ENCODE measurements at regions not wholly inside any gene's neighbourhood (a gene's known extent, or its start where the extent isn't known, plus 50 kb on each side); places are given as distances from the start of the nearest gene placed in this dataset.

GRCh38 chr5:61993295-61993927 is 312.6 kb upstream of the KIF2A start:
- no peak overlapping the region for H2BK15ac ChIP-seq (ENCODE audit: low read length)
- no peak overlapping the region for H3K14ac ChIP-seq (ENCODE audit: low read length)
- no peaks in the 10 kb centered on the region for H3K79me1 ChIP-seq (ENCODE audit: low read depth, low read length)
- peaks cover 0 to 2% of the 10 kb centered on the region in 2 donors for H3K4me1 ChIP-seq (ENCODE audit: control insufficient read depth in 2 of 2, insufficient read depth in 1 of 2, low read depth in 1 of 2, low read length in 2 of 2)
- no peak overlapping the region for H3K4me3 ChIP-seq (ENCODE audit: low read length in 2 of 2)
- H3K36me3 ChIP-seq (replicated peaks in 1 of 2; ENCODE audit: control insufficient read depth in 2 of 2, insufficient read depth in 2 of 2, low read length in 2 of 2) = no peaks in the 10 kb centered on the region
- no peak overlapping the region for H2AFZ ChIP-seq (ENCODE audit: low read length)
- H2BK12ac ChIP-seq (ENCODE audit: low read length) = no peak overlapping the region
- no peak overlapping the region for H3K23ac ChIP-seq (ENCODE audit: low read depth, low read length, poor library complexity)
- H3K4me2 ChIP-seq (ENCODE audit: insufficient read depth, low read length, poor library complexity, severe bottlenecking) = no peak overlapping the region
- H3K9ac ChIP-seq (ENCODE audit: low read depth, low read length, poor library complexity) = no peak overlapping the region
- DNase-seq (ENCODE audit: low spot score) = no peak
- H4K91ac ChIP-seq (ENCODE audit: low read depth, low read length, poor library complexity) = no peak overlapping the region
- H3K9me3 ChIP-seq (replicated peaks in 1 of 2; ENCODE audit: control insufficient read depth in 2 of 2, insufficient read depth in 1 of 2, low read depth in 1 of 2, low read length in 2 of 2) = no peaks in the 10 kb centered on the region
- no CpG with 5 or more reads among the region's 7 CpGs for WGBS, 2 donors (ENCODE audit: extremely low coverage in 2 of 2, insufficient read length in 2 of 2, insufficient replicate concordance in 1 of 2)
- no peak overlapping the region for H3K18ac ChIP-seq (ENCODE audit: low read length)
- no peak overlapping the region for H4K8ac ChIP-seq (ENCODE audit: low read depth, low read length)
- no peak overlapping the region for H3K27ac ChIP-seq (replicated peaks; ENCODE audit: low read length)
- H2BK120ac ChIP-seq (ENCODE audit: low read depth, low read length) = no peak overlapping the region
- no peak overlapping the region for H2BK5ac ChIP-seq (ENCODE audit: low read length)
- no peak overlapping the region for H2AK5ac ChIP-seq (ENCODE audit: low read depth, low read length)
- H3K27me3 ChIP-seq (ENCODE audit: control insufficient read depth in 3 of 3, insufficient read depth in 3 of 3, low read depth in 1 of 3, low read length in 3 of 3) = peaks cover 0 to 10% (median 0%) of the 10 kb centered on the region in 3 experiments
- H3K4ac ChIP-seq (ENCODE audit: low read length) = no peak overlapping the region

GRCh38 chr5:61994171-61994570 is 311.8 kb upstream of the KIF2A start:
- Histone ChIP-seq H3K36me3 (replicated peaks in 1 of 2; ENCODE audit: control insufficient read depth in 2 of 2, insufficient read depth in 2 of 2, low read length in 2 of 2) (no peaks in the 10 kb centered on the region), H3K27me3 (ENCODE audit: control insufficient read depth in 3 of 3, insufficient read depth in 3 of 3, low read depth in 1 of 3, low read length in 3 of 3) (peaks cover 0 to 10% (median 0%) of the 10 kb centered on the region in 3 experiments), H3K9ac (ENCODE audit: low read depth, low read length, poor library complexity) (no peak overlapping the region), H2BK15ac (ENCODE audit: low read length) (no peak overlapping the region), H3K27ac (replicated peaks; ENCODE audit: low read length) (no peak overlapping the region), H3K79me1 (ENCODE audit: low read depth, low read length) (no peaks in the 10 kb centered on the region), H4K91ac (ENCODE audit: low read depth, low read length, poor library complexity) (no peak overlapping the region), H3K23ac (ENCODE audit: low read depth, low read length, poor library complexity) (no peak overlapping the region), H3K9me3 (replicated peaks in 1 of 2; ENCODE audit: control insufficient read depth in 2 of 2, insufficient read depth in 1 of 2, low read depth in 1 of 2, low read length in 2 of 2) (no peaks in the 10 kb centered on the region), H3K4me2 (ENCODE audit: insufficient read depth, low read length, poor library complexity, severe bottlenecking) (no peak overlapping the region), H2BK12ac (ENCODE audit: low read length) (no peak overlapping the region), H3K18ac (ENCODE audit: low read length) (no peak overlapping the region), H3K14ac (ENCODE audit: low read length) (no peak overlapping the region), H2BK120ac (ENCODE audit: low read depth, low read length) (no peak overlapping the region), H2AK5ac (ENCODE audit: low read depth, low read length) (no peak overlapping the region), H2AFZ (ENCODE audit: low read length) (no peak overlapping the region), H3K4me1 (ENCODE audit: control insufficient read depth in 2 of 2, insufficient read depth in 1 of 2, low read depth in 1 of 2, low read length in 2 of 2) (peaks cover 0 to 2% of the 10 kb centered on the region in 2 donors), H3K4me3 (ENCODE audit: low read length in 2 of 2) (no peak overlapping the region), H2BK5ac (ENCODE audit: low read length) (no peak overlapping the region), H3K4ac (ENCODE audit: low read length) (no peak overlapping the region), H4K8ac (ENCODE audit: low read depth, low read length) (no peak overlapping the region)
- no CpG with 5 or more reads among the region's 1 CpG for WGBS, 2 donors (ENCODE audit: extremely low coverage in 2 of 2, insufficient read length in 2 of 2, insufficient replicate concordance in 1 of 2)
- DNase-seq (ENCODE audit: low spot score) = no peak

GRCh38 chr5:61995486-61995885 is 310.5 kb upstream of the KIF2A start:
- H3K36me3 ChIP-seq (replicated peaks in 1 of 2; ENCODE audit: control insufficient read depth in 2 of 2, insufficient read depth in 2 of 2, low read length in 2 of 2) = no peaks in the 10 kb centered on the region
- no peak overlapping the region for H3K4me2 ChIP-seq (ENCODE audit: insufficient read depth, low read length, poor library complexity, severe bottlenecking)
- no peak overlapping the region for H4K8ac ChIP-seq (ENCODE audit: low read depth, low read length)
- no peak overlapping the region for H3K27ac ChIP-seq (replicated peaks; ENCODE audit: low read length)
- no peak for DNase-seq (ENCODE audit: low spot score)
- H3K14ac ChIP-seq (ENCODE audit: low read length) = no peak overlapping the region
- H2BK120ac ChIP-seq (ENCODE audit: low read depth, low read length) = no peak overlapping the region
- H2BK12ac ChIP-seq (ENCODE audit: low read length) = no peak overlapping the region
- H3K9ac ChIP-seq (ENCODE audit: low read depth, low read length, poor library complexity) = no peak overlapping the region
- no CpG with 5 or more reads among the region's 2 CpGs for WGBS, 2 donors (ENCODE audit: extremely low coverage in 2 of 2, insufficient read length in 2 of 2, insufficient replicate concordance in 1 of 2)
- peaks cover 0 to 6% (median 0%) of the 10 kb centered on the region in 3 experiments for H3K27me3 ChIP-seq (ENCODE audit: control insufficient read depth in 3 of 3, insufficient read depth in 3 of 3, low read depth in 1 of 3, low read length in 3 of 3)
- no peaks in the 10 kb centered on the region for H3K79me1 ChIP-seq (ENCODE audit: low read depth, low read length)
- no peak overlapping the region for H2AFZ ChIP-seq (ENCODE audit: low read length)
- no peak overlapping the region for H3K18ac ChIP-seq (ENCODE audit: low read length)
- peaks cover 0 to 2% of the 10 kb centered on the region in 2 donors for H3K4me1 ChIP-seq (ENCODE audit: control insufficient read depth in 2 of 2, insufficient read depth in 1 of 2, low read depth in 1 of 2, low read length in 2 of 2)
- no peak overlapping the region for H2AK5ac ChIP-seq (ENCODE audit: low read depth, low read length)
- no peak overlapping the region for H3K4ac ChIP-seq (ENCODE audit: low read length)
- no peak overlapping the region for H4K91ac ChIP-seq (ENCODE audit: low read depth, low read length, poor library complexity)
- no peak overlapping the region for H3K23ac ChIP-seq (ENCODE audit: low read depth, low read length, poor library complexity)
- no peaks in the 10 kb centered on the region for H3K9me3 ChIP-seq (replicated peaks in 1 of 2; ENCODE audit: control insufficient read depth in 2 of 2, insufficient read depth in 1 of 2, low read depth in 1 of 2, low read length in 2 of 2)
- no peak overlapping the region for H2BK15ac ChIP-seq (ENCODE audit: low read length)
- no peak overlapping the region for H3K4me3 ChIP-seq (ENCODE audit: low read length in 2 of 2)
- no peak overlapping the region for H2BK5ac ChIP-seq (ENCODE audit: low read length)

GRCh38 chr5:61999371-61999770 is 306.6 kb upstream of the KIF2A start:
- Histone ChIP-seq H3K23ac (ENCODE audit: low read depth, low read length, poor library complexity) (no peak overlapping the region), H2BK15ac (ENCODE audit: low read length) (no peak overlapping the region), H2BK120ac (ENCODE audit: low read depth, low read length) (no peak overlapping the region), H4K91ac (ENCODE audit: low read depth, low read length, poor library complexity) (no peak overlapping the region), H3K14ac (ENCODE audit: low read length) (no peak overlapping the region), H3K4ac (ENCODE audit: low read length) (no peak overlapping the region), H2BK5ac (ENCODE audit: low read length) (no peak overlapping the region), H4K8ac (ENCODE audit: low read depth, low read length) (no peak overlapping the region), H3K27ac (replicated peaks; ENCODE audit: low read length) (no peak overlapping the region), H3K79me1 (ENCODE audit: low read depth, low read length) (no peaks in the 10 kb centered on the region), H3K9ac (ENCODE audit: low read depth, low read length, poor library complexity) (no peak overlapping the region), H3K4me2 (ENCODE audit: insufficient read depth, low read length, poor library complexity, severe bottlenecking) (no peak overlapping the region), H3K36me3 (replicated peaks in 1 of 2; ENCODE audit: control insufficient read depth in 2 of 2, insufficient read depth in 2 of 2, low read length in 2 of 2) (no peaks in the 10 kb centered on the region), H3K27me3 (ENCODE audit: control insufficient read depth in 3 of 3, insufficient read depth in 3 of 3, low read depth in 1 of 3, low read length in 3 of 3) (peaks cover 0 to 3% (median 0%) of the 10 kb centered on the region in 3 experiments), H2BK12ac (ENCODE audit: low read length) (no peak overlapping the region), H3K4me1 (ENCODE audit: control insufficient read depth in 2 of 2, insufficient read depth in 1 of 2, low read depth in 1 of 2, low read length in 2 of 2) (no peaks in the 10 kb centered on the region), H2AFZ (ENCODE audit: low read length) (no peak overlapping the region), H3K4me3 (ENCODE audit: low read length in 2 of 2) (no peak overlapping the region), H3K9me3 (replicated peaks in 1 of 2; ENCODE audit: control insufficient read depth in 2 of 2, insufficient read depth in 1 of 2, low read depth in 1 of 2, low read length in 2 of 2) (no peaks in the 10 kb centered on the region), H2AK5ac (ENCODE audit: low read depth, low read length) (no peak overlapping the region), H3K18ac (ENCODE audit: low read length) (no peak overlapping the region)
- DNase-seq (ENCODE audit: low spot score) = no peak
